H9 (cell line): ENCODE measurements at regions not wholly inside any gene's neighbourhood (a gene's known extent, or its start where the extent isn't known, plus 50 kb on each side); places are given as distances from the start of the nearest gene placed in this dataset.

Experiments used
- DNase-seq: peaks from one replicate; pipeline ENCODE4 v3.0.0-alpha.2; 2017
- H2AFZ ChIP-seq: one replicate; pipeline ENCODE4 v1.6.1; 2013; ENCODE audit warnings: mild to moderate bottlenecking, low read length, control low read depth, moderate library complexity
- H2AK5ac ChIP-seq: 2 replicates; pipeline ENCODE4 v1.6.1; 2013; ENCODE audit warnings: low read length, control low read depth, mixed read lengths; ENCODE audit not compliant: insufficient read length
- H2BK120ac ChIP-seq: one replicate; pipeline ENCODE4 v1.6.1; 2013; ENCODE audit warnings: low read depth, mild to moderate bottlenecking, low read length, control low read depth, inconsistent platforms; ENCODE audit not compliant: poor library complexity, severe bottlenecking
- H2BK12ac ChIP-seq: 2 replicates; pipeline ENCODE4 v1.6.1; 2013; ENCODE audit warnings: low read length, control low read depth, mixed read lengths, low read depth; ENCODE audit not compliant: insufficient read length
- H2BK15ac ChIP-seq: 2 replicates; pipeline ENCODE4 v1.6.1; 2013; ENCODE audit warnings: low read depth, low read length, control low read depth
- H2BK20ac ChIP-seq: one replicate; pipeline ENCODE4 v1.6.1; 2013; ENCODE audit warnings: low read depth, mild to moderate bottlenecking, low read length, control low read depth, inconsistent platforms; ENCODE audit not compliant: poor library complexity, severe bottlenecking
- H2BK5ac ChIP-seq: 2 replicates; pipeline ENCODE4 v1.6.1; 2013; ENCODE audit warnings: low read length, control low read depth, mixed read lengths; ENCODE audit not compliant: insufficient read length
- H3K14ac ChIP-seq: 2 replicates; pipeline ENCODE4 v1.6.1; 2013; ENCODE audit warnings: low read length, control low read depth; ENCODE audit not compliant: insufficient read depth
- H3K18ac ChIP-seq: 2 replicates; pipeline ENCODE4 v1.6.1; 2013; ENCODE audit warnings: low read depth, mild to moderate bottlenecking, mixed read lengths, low read length, control low read depth; ENCODE audit not compliant: insufficient read length
- H3K23ac ChIP-seq: 2 replicates; pipeline ENCODE4 v1.6.1; 2013; ENCODE audit warnings: low read length, control low read depth, mixed read lengths, low read depth; ENCODE audit not compliant: insufficient read length
- H3K23me2 ChIP-seq: 2 replicates; pipeline ENCODE4 v1.6.1; 2013; ENCODE audit warnings: low read depth, mild to moderate bottlenecking, mixed read lengths, low read length, control low read depth; ENCODE audit not compliant: insufficient read length, poor library complexity, severe bottlenecking
- H3K27ac ChIP-seq: 2 replicates; pipeline ENCODE4 v1.5.1; 2013; ENCODE audit warnings: low read length, control low read depth, mixed read lengths, low read depth; ENCODE audit not compliant: insufficient read length
- H3K27me3 ChIP-seq: 2 replicates; pipeline ENCODE4 v1.6.1; 2013; ENCODE audit warnings: low read length, control low read depth, inconsistent platforms; ENCODE audit not compliant: insufficient read depth
- H3K4ac ChIP-seq: 2 replicates; pipeline ENCODE4 v1.6.1; 2013; ENCODE audit warnings: low read depth, mild to moderate bottlenecking, control low read depth, inconsistent platforms, low read length, moderate library complexity
- H3K4me1 ChIP-seq: 2 replicates; pipeline ENCODE4 v1.6.1; 2013; ENCODE audit warnings: low read length, control low read depth, inconsistent platforms; ENCODE audit not compliant: insufficient read depth
- H3K4me2 ChIP-seq: 2 replicates; pipeline ENCODE4 v1.6.1; 2013; ENCODE audit warnings: low read length, control low read depth, mixed read lengths; ENCODE audit not compliant: insufficient read length, insufficient read depth
- H3K56ac ChIP-seq: 2 replicates; pipeline ENCODE4 v1.6.1; 2013; ENCODE audit warnings: low read depth, mild to moderate bottlenecking, mixed read lengths, low read length, control low read depth; ENCODE audit not compliant: insufficient read length
- H3K79me1 ChIP-seq: 2 replicates; pipeline ENCODE4 v1.6.1; 2013; ENCODE audit warnings: low read depth, mild to moderate bottlenecking, moderate library complexity, low read length, control low read depth, inconsistent platforms; ENCODE audit not compliant: insufficient read depth, poor library complexity, severe bottlenecking
- H3K79me2 ChIP-seq: 2 replicates; pipeline ENCODE4 v1.6.1; 2013; ENCODE audit warnings: low read length, control low read depth, inconsistent platforms; ENCODE audit not compliant: insufficient read depth
- H3K9ac ChIP-seq: 2 replicates; pipeline ENCODE4 v1.6.1; 2013; ENCODE audit warnings: low read length, control low read depth, mixed read lengths; ENCODE audit not compliant: insufficient read length; ENCODE audit errors: extremely low read depth
- H3K9me3 ChIP-seq: one replicate; pipeline ENCODE4 v1.6.1; 2013; ENCODE audit warnings: low read depth, low read length, inconsistent platforms; ENCODE audit not compliant: control insufficient read depth
- H3T11ph ChIP-seq: one replicate; pipeline ENCODE4 v1.6.1; 2013; ENCODE audit warnings: mild to moderate bottlenecking, low read length, control low read depth, inconsistent platforms
- H4K20me1 ChIP-seq: one replicate; pipeline ENCODE4 v1.6.1; 2013; ENCODE audit not compliant: control insufficient read depth, insufficient read length, insufficient read depth
- H4K5ac ChIP-seq: 2 replicates; pipeline ENCODE4 v1.6.1; 2013; ENCODE audit warnings: low read depth, mild to moderate bottlenecking, mixed read lengths, low read length, control low read depth; ENCODE audit not compliant: insufficient read length
- H4K8ac ChIP-seq: replicated peaks from 2 replicates; pipeline ENCODE4 v1.6.1; 2013; ENCODE audit warnings: low read length, control low read depth, mixed read lengths, low read depth; ENCODE audit not compliant: insufficient read length
- H4K91ac ChIP-seq: 2 replicates; pipeline ENCODE4 v1.6.1; 2013; ENCODE audit warnings: low read depth, mild to moderate bottlenecking, moderate library complexity, mixed read lengths, low read length, control low read depth; ENCODE audit not compliant: insufficient read length
- H3K27ac Mint-ChIP-seq, 3 experiments: 2 replicates in 2 of 3; 3 replicates in 1 of 3; pipeline ENCODE4 v1.8.0; 2020 to 2021; ENCODE audit warnings: mixed read lengths in 3 of 3, mild to moderate bottlenecking in 1 of 3, moderate library complexity in 1 of 3
- H3K27me3 Mint-ChIP-seq: 2 replicates; pipeline ENCODE4 v1.8.0; 2021; ENCODE audit warnings: low read depth, mild to moderate bottlenecking, moderate library complexity, mixed read lengths
- H3K36me3 Mint-ChIP-seq, 3 experiments: 2 replicates in 2 of 3; 3 replicates in 1 of 3; pipeline ENCODE4 v1.8.0; 2020 to 2021; ENCODE audit warnings: low read depth in 3 of 3, mixed read lengths in 3 of 3; ENCODE audit not compliant: insufficient read depth in 1 of 3
- H3K4me1 Mint-ChIP-seq, 2 experiments: 2 replicates each; pipeline ENCODE4 v1.8.0; 2020; ENCODE audit warnings: mixed read lengths in 2 of 2
- H3K4me3 Mint-ChIP-seq, 2 experiments: 2 replicates in 1 of 2; 3 replicates in 1 of 2; pipeline ENCODE4 v1.8.0; 2020 to 2021; ENCODE audit warnings: mild to moderate bottlenecking in 2 of 2, mixed read lengths in 2 of 2, moderate library complexity in 1 of 2
- H3K9me3 Mint-ChIP-seq, 2 experiments: 2 replicates in 1 of 2; 3 replicates in 1 of 2; pipeline ENCODE4 v1.8.0; 2020; ENCODE audit warnings: mild to moderate bottlenecking in 2 of 2, mixed read lengths in 2 of 2, moderate library complexity in 1 of 2
- WGBS: extraction: QIAGEN DNeasy Blood & Tissue Kit; methylation state at CpG from one replicate; pipeline ENCODE4 v1.1.7; 2013; ENCODE audit warnings: missing lambda C conversion rate, low lambda C conversion rate, mixed read lengths; ENCODE audit not compliant: insufficient read length; ENCODE audit errors: extremely low coverage; 5-methylcytosine and 5-hydroxymethylcytosine counted together
- TF ChIP-seq, protein P1 (sequence below): fragments of 200-600 bp; sonication (generic); conservative IDR thresholded peaks from 3 replicates; pipeline ENCODE4 v1.8.0; 2021; ENCODE audit warnings: antibody characterized with exemption, mild to moderate bottlenecking

DNA sequence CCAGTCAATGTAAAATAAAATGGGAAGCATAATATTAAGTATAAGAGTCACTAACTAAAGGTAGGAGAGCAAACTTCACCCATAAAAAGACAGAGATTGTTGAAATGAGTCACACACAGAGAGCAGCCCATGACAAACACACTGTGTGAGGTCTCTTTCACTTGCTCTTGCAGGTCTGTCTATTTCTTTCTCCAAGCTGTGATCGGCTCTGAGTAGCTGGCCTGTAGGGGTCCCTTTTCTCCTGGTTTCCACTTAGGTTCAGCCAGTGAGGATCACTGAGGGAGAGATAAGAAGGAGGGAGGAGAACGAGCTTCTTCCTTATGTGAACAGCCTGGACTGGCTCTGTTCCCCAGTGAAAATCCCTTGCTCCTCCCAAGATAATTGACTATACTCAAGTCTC is 133.7 kb upstream of the HS3ST3A1 start:
- no peak overlapping the region for H3K14ac ChIP-seq
- H3K27ac Mint-ChIP-seq, result no peak overlapping the region
- H3K4me2 ChIP-seq, result no peak overlapping the region
- peak; percentile 64 for DNase-seq
- H3K9ac ChIP-seq, result no peak overlapping the region
- H3K56ac ChIP-seq, result no peak overlapping the region
- H3K4me1 ChIP-seq, result no peaks in the 10 kb centered on the region
- peaks cover 0 to 2% of the 10 kb centered on the region in 2 experiments; a peak in 1 of 4 replicates for H3K4me1 Mint-ChIP-seq
- H3K9me3 Mint-ChIP-seq, result peaks cover 15 to 18% of the 10 kb centered on the region in 2 experiments
- H2BK12ac ChIP-seq, result no peak overlapping the region
- H3T11ph ChIP-seq, result no peak overlapping the region
- H2BK20ac ChIP-seq, result no peak overlapping the region
- no peaks in the 10 kb centered on the region for H4K20me1 ChIP-seq
- no peaks in the 10 kb centered on the region for H3K27me3 Mint-ChIP-seq
- H3K79me2 ChIP-seq, result no peaks in the 10 kb centered on the region
- H2AK5ac ChIP-seq, result no peak overlapping the region
- H3K27me3 ChIP-seq, result no peaks in the 10 kb centered on the region
- H2BK120ac ChIP-seq, result no peak overlapping the region
- H3K23ac ChIP-seq, result no peak overlapping the region
- H3K18ac ChIP-seq, result no peak overlapping the region
- no CpG with 5 or more reads among the region's 2 CpGs for WGBS
- H3K4ac ChIP-seq, result no peak overlapping the region
- H3K9me3 ChIP-seq, result no peaks in the 10 kb centered on the region
- H2AFZ ChIP-seq, result no peak overlapping the region
- peaks cover 3 to 22% (median 5%) of the 10 kb centered on the region in 3 experiments; a peak in 6 of 7 replicates for H3K36me3 Mint-ChIP-seq
- H4K8ac ChIP-seq, result no peak overlapping the region
- H3K79me1 ChIP-seq, result no peaks in the 10 kb centered on the region
- H3K23me2 ChIP-seq, result no peaks in the 10 kb centered on the region
- H3K4me3 Mint-ChIP-seq, result no peak overlapping the region; a peak in 1 of 5 replicates
- H4K5ac ChIP-seq, result no peak overlapping the region
- TF ChIP-seq, protein P1, sequence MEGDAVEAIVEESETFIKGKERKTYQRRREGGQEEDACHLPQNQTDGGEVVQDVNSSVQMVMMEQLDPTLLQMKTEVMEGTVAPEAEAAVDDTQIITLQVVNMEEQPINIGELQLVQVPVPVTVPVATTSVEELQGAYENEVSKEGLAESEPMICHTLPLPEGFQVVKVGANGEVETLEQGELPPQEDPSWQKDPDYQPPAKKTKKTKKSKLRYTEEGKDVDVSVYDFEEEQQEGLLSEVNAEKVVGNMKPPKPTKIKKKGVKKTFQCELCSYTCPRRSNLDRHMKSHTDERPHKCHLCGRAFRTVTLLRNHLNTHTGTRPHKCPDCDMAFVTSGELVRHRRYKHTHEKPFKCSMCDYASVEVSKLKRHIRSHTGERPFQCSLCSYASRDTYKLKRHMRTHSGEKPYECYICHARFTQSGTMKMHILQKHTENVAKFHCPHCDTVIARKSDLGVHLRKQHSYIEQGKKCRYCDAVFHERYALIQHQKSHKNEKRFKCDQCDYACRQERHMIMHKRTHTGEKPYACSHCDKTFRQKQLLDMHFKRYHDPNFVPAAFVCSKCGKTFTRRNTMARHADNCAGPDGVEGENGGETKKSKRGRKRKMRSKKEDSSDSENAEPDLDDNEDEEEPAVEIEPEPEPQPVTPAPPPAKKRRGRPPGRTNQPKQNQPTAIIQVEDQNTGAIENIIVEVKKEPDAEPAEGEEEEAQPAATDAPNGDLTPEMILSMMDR, result peak; percentile 58
- no peak overlapping the region for H2BK5ac ChIP-seq
- H3K27ac ChIP-seq, result no peak overlapping the region
- no peak overlapping the region for H2BK15ac ChIP-seq
- H4K91ac ChIP-seq, result no peak overlapping the region
